Astrocyte of the cerebellum (primary cell): ENCODE measurements at regions not wholly inside any gene's neighbourhood (a gene's known extent, or its start where the extent isn't known, plus 50 kb on each side); places are given as distances from the start of the nearest gene placed in this dataset.

Source experiments
- DNase-seq: peaks from one replicate; pipeline ENCODE4 v3.0.0-alpha.2; 2011; ENCODE audit warnings: low read depth
- H3K4me3 ChIP-seq: 2 replicates; pipeline ENCODE4 v1.5.1; 2011; ENCODE audit warnings: mild to moderate bottlenecking, low read depth, low read length, moderate library complexity
- CTCF ChIP-seq: IDR thresholded peaks from 2 replicates; pipeline ENCODE4 v1.5.1; 2012; ENCODE audit warnings: low read length, low read depth, moderate library complexity, mild to moderate bottlenecking; ENCODE audit errors: missing control alignments
- in situ Hi-C: cut with HindIII; loops from 2 replicates; pipeline ENCODE4 v1.10.0; 2017; ENCODE audit warnings: low sequenced_read_pairs

GRCh38 chr14:82359201-82359600, 825.5 kb upstream of the SEL1L start:
- in situ Hi-C loops = no loop called here
- no peak for TF ChIP-seq CTCF
- DNase-seq = no peak
- no peak overlapping the region for H3K4me3 ChIP-seq

DNA sequence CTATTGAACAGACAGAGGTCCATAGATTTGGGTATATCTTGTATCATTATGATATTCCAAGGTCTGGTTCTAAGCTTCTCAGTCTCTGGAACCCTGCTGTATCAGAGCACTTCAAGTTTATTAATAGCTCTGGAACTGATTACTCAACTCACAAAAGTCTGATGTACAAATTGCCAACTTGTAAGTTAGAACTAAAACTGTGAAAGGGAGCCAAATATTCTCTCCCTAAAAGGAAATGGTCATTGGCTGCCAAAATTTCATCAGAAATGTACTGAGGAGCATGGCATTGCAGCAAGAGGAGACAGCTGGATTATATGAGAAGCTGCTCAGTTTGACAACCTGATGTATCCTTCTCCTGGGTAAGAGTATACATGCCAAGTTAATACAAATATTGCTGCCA, 828.8 kb upstream of the SEL1L start:
- no peak overlapping the region for H3K4me3 ChIP-seq
- DNase-seq = no peak
- in situ Hi-C loops = no loop called here
- no peak for TF ChIP-seq CTCF

DNA sequence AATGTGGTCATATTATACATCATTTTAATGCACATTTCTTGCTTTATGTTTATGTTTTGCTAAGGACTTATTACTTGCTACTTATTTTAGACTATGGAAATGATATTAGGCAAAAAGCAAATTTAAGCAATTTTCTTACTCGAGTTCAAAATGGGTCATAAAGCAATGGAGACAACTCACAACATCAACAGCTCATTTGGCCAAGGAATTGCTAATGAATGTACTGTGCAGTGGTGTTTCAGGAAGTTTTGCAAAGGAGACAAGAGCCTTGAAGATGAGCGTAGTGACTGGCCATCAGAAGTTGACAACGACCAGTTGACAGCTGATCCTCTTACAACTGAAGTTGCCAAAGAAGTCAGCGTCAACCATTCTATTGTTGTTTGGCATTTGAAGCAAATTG, 831.8 kb upstream of the SEL1L start:
- no peak for DNase-seq
- in situ Hi-C loops = no loop called here
- H3K4me3 ChIP-seq = no peak overlapping the region
- TF ChIP-seq CTCF = no peak

DNA sequence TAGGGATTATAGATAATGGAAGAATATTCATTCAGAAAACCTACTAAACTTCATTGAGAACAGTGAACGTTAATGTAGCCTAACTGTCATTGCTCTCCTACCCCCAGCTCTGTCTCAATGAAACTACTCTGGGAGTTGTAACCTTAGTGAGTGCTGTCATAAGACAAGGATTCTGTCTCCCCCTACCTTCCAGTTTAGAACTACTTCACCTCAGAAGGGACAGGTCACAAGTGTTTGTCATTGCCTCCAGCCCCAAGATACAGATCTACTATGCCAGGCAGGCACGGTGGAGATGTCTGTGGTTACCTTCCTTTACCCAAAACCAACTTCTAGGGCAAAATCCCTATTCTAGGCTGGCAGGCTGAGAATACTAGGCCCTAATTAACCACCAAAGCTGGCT, 833.1 kb upstream of the SEL1L start:
- H3K4me3 ChIP-seq = no peak overlapping the region
- no peak for TF ChIP-seq CTCF
- in situ Hi-C loops = no loop called here
- no peak for DNase-seq

- TF ChIP-seq CTCF = no peak
- in situ Hi-C loops = no loop called here
- DNase-seq = no peak
- H3K4me3 ChIP-seq = no peak overlapping the region
These were observed 845.6 kb upstream of the SEL1L start for GRCh38 chr14:82379291-82379690.

GRCh38 chr14:82385048-82385447, 851.4 kb upstream of the SEL1L start:
- in situ Hi-C loops = no loop called here
- H3K4me3 ChIP-seq = no peak overlapping the region
- TF ChIP-seq CTCF = no peak
- peak; percentile 26 for DNase-seq

DNA sequence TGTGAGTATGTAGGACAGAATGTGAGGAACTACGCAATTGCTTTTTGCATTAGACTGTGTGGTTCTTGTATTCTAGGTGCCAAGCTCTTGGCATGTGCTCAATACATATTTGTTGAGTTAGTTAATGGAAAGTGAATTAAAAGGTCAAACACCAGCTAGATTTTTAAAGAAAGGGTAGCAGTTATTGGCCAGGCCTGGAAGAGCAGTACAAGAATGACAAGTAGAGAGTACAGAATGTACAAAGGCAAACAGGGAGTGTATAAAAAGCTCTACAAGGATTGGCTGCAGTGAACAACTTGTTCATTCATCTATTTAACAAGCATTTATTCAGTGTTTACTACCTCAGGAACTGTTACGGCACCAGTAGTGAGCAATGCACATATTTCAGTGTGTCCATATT, 854.0 kb upstream of the SEL1L start:
- DNase-seq = peak; percentile 13
- H3K4me3 ChIP-seq = no peak overlapping the region
- in situ Hi-C loops = no loop called here
- no peak for TF ChIP-seq CTCF
